A673 (cell line): ENCODE measurements at regions not wholly inside any gene's neighbourhood (a gene's known extent, or its start where the extent isn't known, plus 50 kb on each side); places are given as distances from the start of the nearest gene placed in this dataset.

Source experiments
- EZH2 ChIP-seq: fragments of 200-600 bp; sonication (generic); IDR thresholded peaks from 2 replicates; pipeline ENCODE4 v1.6.1; 2017; ENCODE audit warnings: borderline replicate concordance, low read depth, mild to moderate bottlenecking, mixed read lengths, antibody characterized with exemption, low read length; ENCODE audit not compliant: poor library complexity, severe bottlenecking
- TF ChIP-seq, protein P1 (sequence below): fragments of 300-800, 200-600 bp; sonication (generic); conservative IDR thresholded peaks from 2 replicates; pipeline ENCODE4 v1.5.1; 2017; ENCODE audit warnings: low read depth, mild to moderate bottlenecking, antibody characterized with exemption, low read length, moderate library complexity, mixed read lengths

DNA sequence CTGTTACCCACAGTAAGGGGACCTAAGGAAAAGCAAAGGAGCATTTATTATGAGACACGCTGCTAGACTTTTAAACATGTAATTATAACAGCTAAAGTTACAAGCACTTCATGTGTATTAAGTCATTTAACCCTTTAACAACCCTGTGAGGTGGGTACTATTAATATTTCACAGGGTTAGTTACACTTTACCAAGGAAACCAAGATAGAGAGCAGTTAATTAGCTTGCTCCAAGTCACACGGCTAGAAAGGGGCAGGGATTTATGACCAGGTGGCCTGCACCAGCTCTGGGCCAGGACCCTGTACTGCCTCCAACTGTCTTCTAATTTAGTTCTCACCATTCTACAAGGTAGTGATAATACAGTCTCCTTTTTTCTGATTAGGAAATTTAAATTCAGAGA lies 74.9 kb downstream of the RPL27A start:
- TF ChIP-seq, protein P1, sequence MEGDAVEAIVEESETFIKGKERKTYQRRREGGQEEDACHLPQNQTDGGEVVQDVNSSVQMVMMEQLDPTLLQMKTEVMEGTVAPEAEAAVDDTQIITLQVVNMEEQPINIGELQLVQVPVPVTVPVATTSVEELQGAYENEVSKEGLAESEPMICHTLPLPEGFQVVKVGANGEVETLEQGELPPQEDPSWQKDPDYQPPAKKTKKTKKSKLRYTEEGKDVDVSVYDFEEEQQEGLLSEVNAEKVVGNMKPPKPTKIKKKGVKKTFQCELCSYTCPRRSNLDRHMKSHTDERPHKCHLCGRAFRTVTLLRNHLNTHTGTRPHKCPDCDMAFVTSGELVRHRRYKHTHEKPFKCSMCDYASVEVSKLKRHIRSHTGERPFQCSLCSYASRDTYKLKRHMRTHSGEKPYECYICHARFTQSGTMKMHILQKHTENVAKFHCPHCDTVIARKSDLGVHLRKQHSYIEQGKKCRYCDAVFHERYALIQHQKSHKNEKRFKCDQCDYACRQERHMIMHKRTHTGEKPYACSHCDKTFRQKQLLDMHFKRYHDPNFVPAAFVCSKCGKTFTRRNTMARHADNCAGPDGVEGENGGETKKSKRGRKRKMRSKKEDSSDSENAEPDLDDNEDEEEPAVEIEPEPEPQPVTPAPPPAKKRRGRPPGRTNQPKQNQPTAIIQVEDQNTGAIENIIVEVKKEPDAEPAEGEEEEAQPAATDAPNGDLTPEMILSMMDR = no peak
- no peak for TF ChIP-seq EZH2
